ENCODE measurements at regions not wholly inside any gene's neighbourhood (a gene's known extent, or its start where the extent isn't known, plus 50 kb on each side); places are given as distances from the start of the nearest gene placed in this dataset.

DNA sequence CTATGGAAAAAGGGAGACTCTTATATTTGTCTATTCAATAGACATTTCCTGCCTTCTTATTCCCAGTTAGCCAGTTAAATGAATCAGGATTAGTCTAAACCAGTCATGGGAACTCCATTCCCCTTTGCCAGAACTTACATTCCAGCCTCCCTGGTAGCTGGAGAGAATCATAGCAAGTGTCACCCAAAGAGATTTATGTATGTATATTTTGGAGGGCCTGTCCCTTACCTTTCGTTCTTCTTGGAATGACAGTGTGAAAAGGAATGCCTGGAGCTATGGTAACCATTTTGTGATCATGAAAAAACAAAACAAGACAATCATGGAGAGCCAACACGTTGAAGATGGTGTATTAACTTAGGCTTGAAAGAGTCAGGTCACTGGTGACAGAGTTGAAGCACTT, 627.7 kb downstream of the CCDC171 start:
- TF ChIP-seq, protein P1, sequence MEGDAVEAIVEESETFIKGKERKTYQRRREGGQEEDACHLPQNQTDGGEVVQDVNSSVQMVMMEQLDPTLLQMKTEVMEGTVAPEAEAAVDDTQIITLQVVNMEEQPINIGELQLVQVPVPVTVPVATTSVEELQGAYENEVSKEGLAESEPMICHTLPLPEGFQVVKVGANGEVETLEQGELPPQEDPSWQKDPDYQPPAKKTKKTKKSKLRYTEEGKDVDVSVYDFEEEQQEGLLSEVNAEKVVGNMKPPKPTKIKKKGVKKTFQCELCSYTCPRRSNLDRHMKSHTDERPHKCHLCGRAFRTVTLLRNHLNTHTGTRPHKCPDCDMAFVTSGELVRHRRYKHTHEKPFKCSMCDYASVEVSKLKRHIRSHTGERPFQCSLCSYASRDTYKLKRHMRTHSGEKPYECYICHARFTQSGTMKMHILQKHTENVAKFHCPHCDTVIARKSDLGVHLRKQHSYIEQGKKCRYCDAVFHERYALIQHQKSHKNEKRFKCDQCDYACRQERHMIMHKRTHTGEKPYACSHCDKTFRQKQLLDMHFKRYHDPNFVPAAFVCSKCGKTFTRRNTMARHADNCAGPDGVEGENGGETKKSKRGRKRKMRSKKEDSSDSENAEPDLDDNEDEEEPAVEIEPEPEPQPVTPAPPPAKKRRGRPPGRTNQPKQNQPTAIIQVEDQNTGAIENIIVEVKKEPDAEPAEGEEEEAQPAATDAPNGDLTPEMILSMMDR (IDR thresholded peaks at IDR 0.05): no peak
- TF ChIP-seq EP300 (IDR thresholded peaks at IDR 0.05): no peak
- TF ChIP-seq POLR2A (IDR thresholded peaks at IDR 0.05): no peak

All from ovary (tissue), 3 donors.